ENCODE measurements at regions not wholly inside any gene's neighbourhood (a gene's known extent, or its start where the extent isn't known, plus 50 kb on each side); places are given as distances from the start of the nearest gene placed in this dataset.

- DNase-seq: no peak
Observed at GRCh38 chr1:72365693-72366092, 83.4 kb upstream of the NEGR1 start.

GRCh38 chr1:72362538-72362937 lies 80.2 kb upstream of the NEGR1 start:
- DNase-seq: no peak

GRCh38 chr1:72357411-72357810 lies 75.1 kb upstream of the NEGR1 start:
- no peak for DNase-seq

- DNase-seq: no peak
Observed at GRCh38 chr1:72355899-72356298, 73.6 kb upstream of the NEGR1 start.

- DNase-seq: no peak
Observed at GRCh38 chr1:72341661-72342060, 59.3 kb upstream of the NEGR1 start.

- no peak for DNase-seq
Observed at GRCh38 chr1:72336776-72337175, 54.4 kb upstream of the NEGR1 start.
